ENCODE measurements at regions not wholly inside any gene's neighbourhood (a gene's known extent, or its start where the extent isn't known, plus 50 kb on each side); places are given as distances from the start of the nearest gene placed in this dataset.

- no peak for TF ChIP-seq CTCF (IDR thresholded peaks at IDR 0.05; ENCODE audit: insufficient read depth, low read depth, low read length, missing control alignments)
- no peak overlapping the region for H3K4me3 ChIP-seq (ENCODE audit: low read depth, low read length)
- no peak for DNase-seq (ENCODE audit: low read depth)
These were observed 120.2 kb downstream of the TEX36 start for GRCh38 chr10:125562737-125563136.

DNA sequence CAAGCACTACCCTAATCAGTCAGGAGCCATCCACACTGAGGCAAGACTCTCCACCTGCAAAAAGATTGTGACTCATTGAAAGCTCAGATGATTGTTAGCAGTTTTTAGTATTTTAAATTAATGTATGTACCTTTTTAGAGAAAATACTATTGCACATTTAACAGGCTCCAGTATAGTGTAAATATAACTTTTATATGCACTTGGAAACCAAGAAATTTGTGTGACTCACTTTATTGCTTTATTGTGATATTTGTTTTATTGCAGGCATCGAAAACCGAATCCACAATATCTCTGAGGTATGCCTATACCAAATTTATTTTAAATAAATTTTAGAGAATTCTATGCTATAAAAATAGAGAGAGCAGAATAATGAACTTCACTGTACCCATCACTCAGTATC, 122.0 kb downstream of the TEX36 start:
- no peak for DNase-seq (ENCODE audit: low read depth)
- no peak for TF ChIP-seq CTCF (IDR thresholded peaks at IDR 0.05; ENCODE audit: insufficient read depth, low read depth, low read length, missing control alignments)

DNA sequence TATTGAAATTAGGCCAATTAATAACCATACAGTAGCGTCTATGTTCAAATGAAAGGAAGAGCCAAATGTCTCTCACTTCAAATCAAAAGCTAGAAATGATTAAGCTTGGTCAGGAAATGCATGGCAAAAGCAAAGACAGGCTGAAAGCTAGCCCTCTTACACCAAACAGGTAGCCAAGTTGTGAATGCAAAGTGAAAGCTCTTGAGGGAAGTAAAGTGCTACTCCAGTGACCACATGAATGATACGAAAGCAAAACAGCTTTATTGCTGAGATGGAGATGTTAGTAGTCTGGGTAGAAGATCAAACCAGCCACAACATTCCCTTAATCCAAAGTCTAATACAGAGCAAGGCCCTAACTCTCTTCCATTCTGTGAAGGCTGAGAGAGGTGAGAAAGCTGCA, 123.8 kb downstream of the TEX36 start:
- no peak overlapping the region for H3K4me3 ChIP-seq (ENCODE audit: low read depth, low read length)
- DNase-seq (ENCODE audit: low read depth): peak; percentile 34
- TF ChIP-seq CTCF (IDR thresholded peaks at IDR 0.05; ENCODE audit: insufficient read depth, low read depth, low read length, missing control alignments): no peak

More for the DNA sequence above, 122.0 kb downstream of the TEX36 start:
- H3K4me3 ChIP-seq (ENCODE audit: low read depth, low read length): no peak overlapping the region

GRCh38 chr10:125557801-125558505, 125.0 kb downstream of the TEX36 start:
- no peak for TF ChIP-seq CTCF (IDR thresholded peaks at IDR 0.05; ENCODE audit: insufficient read depth, low read depth, low read length, missing control alignments)
- no peak for DNase-seq (ENCODE audit: low read depth)

GRCh38 chr10:125557311-125557710, 125.7 kb downstream of the TEX36 start:
- DNase-seq (ENCODE audit: low read depth): no peak
- H3K4me3 ChIP-seq (ENCODE audit: low read depth, low read length): no peak overlapping the region
- no peak for TF ChIP-seq CTCF (IDR thresholded peaks at IDR 0.05; ENCODE audit: insufficient read depth, low read depth, low read length, missing control alignments)

More at GRCh38 chr10:125557801-125558505, 125.0 kb downstream of the TEX36 start:
- H3K4me3 ChIP-seq (ENCODE audit: low read depth, low read length): no peak overlapping the region

DNA sequence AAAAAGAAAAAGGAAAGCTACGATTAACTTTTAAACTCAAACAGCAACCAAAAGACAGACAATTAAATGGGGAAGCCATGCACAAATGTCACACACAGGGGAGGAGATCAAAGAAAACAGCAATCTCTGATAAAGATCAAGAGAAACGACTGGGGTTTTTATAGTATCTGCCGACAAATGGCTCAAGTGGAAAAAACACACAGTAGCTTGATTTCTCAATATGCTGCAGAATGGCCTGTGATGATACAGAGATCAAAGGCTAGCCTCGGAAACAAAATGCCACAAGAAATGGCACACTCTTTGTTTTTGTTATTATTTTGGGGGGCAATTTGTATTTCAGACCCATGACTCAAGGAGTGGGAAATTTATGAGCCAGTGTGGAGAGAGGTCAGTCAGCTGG, 126.1 kb downstream of the TEX36 start:
- no peak for TF ChIP-seq CTCF (IDR thresholded peaks at IDR 0.05; ENCODE audit: insufficient read depth, low read depth, low read length, missing control alignments)
- DNase-seq (ENCODE audit: low read depth): no peak
- H3K4me3 ChIP-seq (ENCODE audit: low read depth, low read length): no peak overlapping the region

- no peak overlapping the region for H3K4me3 ChIP-seq (ENCODE audit: low read depth, low read length)
- TF ChIP-seq CTCF (IDR thresholded peaks at IDR 0.05; ENCODE audit: insufficient read depth, low read depth, low read length, missing control alignments): no peak
- no peak for DNase-seq (ENCODE audit: low read depth)
These were observed 127.2 kb downstream of the TEX36 start for GRCh38 chr10:125555743-125556142.

Measured in GM12865 (cell line).